22Rv1 (cell line): ENCODE measurements at regions not wholly inside any gene's neighbourhood (a gene's known extent, or its start where the extent isn't known, plus 50 kb on each side); places are given as distances from the start of the nearest gene placed in this dataset.

Experiments used
- CTCF ChIP-seq: fragments of 450-650 bp; IDR thresholded peaks from 2 replicates; pipeline ENCODE4 v1.5.1; 2017; ENCODE audit warnings: mild to moderate bottlenecking
- ZFX ChIP-seq: fragments of 450-650 bp; IDR thresholded peaks from 2 replicates; pipeline ENCODE4 v1.6.1; 2017; ENCODE audit warnings: antibody characterized with exemption, borderline replicate concordance

GRCh38 chr9:80934095-80934494 is 755.3 kb downstream of the TLE1 start:
- TF ChIP-seq CTCF (no peak), ZFX (no peak)
